Activated CD8-positive, alpha-beta memory T cell treated with anti-CD3 and anti-CD28 coated beads for 1 hour (primary cell): ENCODE measurements at regions not wholly inside any gene's neighbourhood (a gene's known extent, or its start where the extent isn't known, plus 50 kb on each side); places are given as distances from the start of the nearest gene placed in this dataset.

Experiments
- DNase-seq, 2 donors: peaks; one replicate each; pipeline ENCODE4 v3.0.0-alpha.2; 2020; ENCODE audit warnings: low read depth in 1 of 2; ENCODE audit errors: extremely low read depth in 1 of 2

DNA sequence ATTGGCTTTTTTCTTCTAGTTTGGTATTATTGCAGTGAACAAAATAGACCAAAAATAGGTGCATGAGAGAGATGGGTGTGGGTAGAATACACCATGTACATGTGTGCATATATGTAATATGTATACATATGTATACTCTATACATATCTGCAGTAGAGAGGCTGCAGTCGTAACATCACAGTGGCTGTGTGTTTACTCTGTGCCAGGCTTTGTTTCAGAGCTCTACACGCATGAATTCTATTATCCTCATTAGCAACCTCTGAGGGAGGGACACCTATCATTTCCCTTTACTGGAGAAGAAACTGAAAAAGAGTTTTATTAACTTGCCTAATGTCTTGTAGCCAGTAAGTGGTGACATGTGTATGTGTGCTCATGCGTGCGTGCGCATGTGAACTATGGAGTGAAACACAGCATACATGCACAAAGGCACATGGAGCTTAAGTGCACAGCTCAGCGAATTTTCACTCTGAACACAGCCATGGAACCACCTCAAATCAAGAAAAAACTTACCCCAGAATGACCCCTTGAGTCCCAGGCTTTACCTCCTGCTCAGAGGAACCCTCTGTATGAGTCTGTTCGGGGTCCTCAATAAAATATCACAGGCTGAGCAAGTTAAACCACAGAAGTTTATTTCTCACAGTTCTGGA, 452.5 kb downstream of the CDH26 start:
- DNase-seq, result no peak

DNA sequence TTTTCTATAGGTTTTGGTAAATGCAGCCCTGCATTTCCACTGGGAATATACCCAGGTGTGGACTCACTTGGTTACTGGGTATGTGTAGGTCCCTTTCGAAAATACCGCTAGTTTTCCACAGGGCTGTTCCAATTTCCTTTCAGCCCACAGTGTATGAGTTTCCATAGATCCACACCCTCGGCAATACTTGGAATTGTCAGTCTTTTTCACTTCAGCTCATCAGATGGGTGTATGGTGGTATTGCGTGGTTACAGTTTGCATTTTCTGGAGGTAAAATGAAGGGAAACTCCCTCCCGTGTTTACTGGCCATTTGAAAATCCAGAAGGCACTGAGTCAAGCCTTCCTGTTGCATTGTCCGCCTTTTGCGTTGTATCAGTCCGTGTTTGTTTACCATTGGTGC, 453.6 kb downstream of the CDH26 start:
- no peak for DNase-seq

DNA sequence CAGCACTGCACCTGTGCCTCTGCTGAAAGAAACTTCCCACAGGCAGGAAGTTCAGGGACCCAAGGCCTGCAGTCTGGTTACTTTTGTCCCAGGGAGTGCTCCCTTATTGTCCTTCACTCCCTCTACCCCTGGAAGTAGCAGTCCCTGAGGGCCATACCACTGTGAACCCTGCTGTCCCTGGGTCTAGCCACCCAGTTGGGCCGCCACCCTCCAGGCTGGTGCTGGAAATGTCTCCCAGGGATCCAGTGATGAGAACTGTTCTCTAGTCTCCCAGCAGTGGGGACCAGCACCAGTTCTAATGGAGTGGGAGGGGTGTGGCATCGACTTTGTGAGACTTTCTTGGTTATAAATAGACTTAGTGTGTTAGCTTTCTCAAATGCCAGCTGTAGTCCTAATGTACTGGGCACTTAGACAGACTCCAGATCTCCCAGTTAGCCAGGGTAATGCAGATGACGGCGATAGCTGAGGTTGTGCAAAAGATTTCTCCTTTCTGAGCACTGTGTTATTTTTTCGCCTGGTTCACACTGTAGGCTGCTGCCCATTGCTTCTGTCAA, 462.5 kb downstream of the CDH26 start:
- DNase-seq, result no peak

DNA sequence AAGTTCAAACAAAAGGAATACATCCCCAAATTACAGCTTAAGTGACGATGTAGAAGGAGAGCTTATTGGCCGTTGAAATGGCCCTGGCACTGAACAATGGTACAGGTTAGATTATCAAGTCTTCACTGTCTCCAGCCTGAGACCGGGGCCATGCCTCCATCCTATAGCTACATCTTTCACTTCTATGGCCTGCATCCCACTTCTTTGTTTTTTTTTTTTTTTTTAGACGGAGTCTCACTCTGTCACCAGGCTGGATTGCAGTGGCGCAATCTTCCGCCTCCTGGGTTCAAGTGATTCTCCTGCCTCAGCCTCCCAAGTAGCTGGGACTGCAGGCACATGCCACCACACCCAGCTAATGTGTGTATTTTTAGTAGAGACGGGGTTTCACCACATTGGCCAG, 464.6 kb downstream of the CDH26 start:
- no peak for DNase-seq

DNA sequence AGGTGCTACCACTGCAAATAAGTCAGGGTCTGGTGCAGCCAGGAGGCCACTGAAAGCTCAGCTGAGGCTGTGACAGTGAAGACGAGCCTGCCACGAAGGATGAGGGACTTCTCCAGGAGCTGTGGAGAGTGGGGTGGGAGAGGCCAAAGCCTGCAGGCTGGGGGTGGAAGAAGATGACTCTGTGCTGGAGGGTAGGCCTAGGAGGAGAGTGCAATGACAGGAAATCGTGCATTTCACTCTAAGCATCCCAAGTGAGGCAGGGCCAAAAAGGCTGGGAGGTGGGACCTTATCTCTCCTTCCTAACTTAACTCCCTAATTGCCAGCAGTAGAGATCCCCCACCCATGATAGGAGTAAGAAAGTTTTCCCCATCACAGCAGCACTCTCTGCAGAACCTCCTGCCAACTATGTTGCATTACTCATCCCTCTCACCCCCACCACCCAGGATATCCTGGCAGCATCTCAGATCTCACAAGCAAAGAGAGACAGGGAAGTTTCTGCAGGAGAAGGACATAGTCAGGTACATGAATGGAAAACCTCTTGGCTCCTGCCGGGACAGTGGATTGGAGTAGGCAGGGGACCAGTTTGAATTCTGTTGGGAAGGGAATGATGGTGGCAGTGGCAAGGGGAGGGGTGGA, 466.2 kb downstream of the CDH26 start:
- no peak for DNase-seq

DNA sequence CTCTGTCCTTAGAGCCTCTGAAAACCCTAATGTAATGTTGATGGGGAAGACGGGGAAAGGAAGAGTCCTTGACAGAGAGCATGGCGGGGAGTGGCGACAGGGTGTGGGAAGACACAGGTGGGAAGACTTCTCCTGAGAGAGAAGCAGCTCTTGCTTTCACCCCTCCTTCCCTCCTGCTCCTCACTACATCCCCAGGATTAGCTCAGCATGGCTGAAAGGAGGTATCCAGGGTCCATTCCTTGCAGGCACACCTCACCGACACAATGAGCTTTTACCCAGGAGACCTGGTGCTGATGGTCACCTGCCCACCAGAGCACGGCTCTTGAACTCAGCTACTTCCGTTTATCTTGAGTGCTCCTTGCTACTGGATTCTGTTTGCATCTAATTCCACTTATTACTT, 469.3 kb downstream of the CDH26 start:
- DNase-seq, result no peak

DNA sequence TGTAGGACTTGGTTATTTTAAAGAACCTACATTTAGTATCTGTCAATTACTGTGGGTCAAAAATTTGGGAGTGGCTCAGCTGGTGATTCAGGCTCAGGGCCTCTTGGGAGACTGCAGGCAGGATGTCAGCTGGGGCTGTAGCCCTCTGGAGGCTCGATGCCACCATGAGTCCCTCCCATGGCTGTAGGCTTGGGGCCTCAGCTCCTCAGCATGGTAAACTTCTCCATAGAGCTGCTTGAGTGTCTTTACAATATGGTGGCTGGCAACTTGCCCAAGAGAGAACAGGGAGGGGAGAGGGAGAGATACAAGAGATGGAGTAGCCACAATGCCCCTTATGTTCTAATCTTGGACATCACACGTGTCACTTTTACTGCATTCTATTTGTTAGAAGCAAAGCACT, 470.4 kb downstream of the CDH26 start:
- no peak for DNase-seq

DNA sequence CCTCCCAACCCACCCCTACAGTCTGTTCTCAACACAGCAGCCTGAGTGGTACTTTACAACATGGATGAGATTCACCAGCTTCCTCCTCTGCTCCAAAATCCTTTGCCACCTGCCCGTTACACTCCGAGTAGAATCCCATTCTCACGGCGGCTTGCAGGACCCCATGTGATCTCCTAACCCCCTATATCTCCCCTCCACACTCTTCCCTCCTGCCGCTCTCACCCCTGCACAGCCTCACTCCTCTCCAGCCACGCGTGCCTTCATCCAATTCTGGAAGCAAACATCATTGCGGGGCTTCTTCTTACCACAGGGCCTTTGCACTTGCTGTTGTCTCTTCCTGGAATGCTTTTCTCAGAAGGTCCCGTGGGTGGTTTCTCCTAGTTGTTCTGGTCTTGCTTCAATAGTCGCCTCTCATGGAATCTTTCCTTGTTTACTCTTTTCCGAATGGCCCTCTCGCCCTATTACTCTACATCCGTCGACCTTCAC, 472.3 kb downstream of the CDH26 start:
- no peak for DNase-seq

DNA sequence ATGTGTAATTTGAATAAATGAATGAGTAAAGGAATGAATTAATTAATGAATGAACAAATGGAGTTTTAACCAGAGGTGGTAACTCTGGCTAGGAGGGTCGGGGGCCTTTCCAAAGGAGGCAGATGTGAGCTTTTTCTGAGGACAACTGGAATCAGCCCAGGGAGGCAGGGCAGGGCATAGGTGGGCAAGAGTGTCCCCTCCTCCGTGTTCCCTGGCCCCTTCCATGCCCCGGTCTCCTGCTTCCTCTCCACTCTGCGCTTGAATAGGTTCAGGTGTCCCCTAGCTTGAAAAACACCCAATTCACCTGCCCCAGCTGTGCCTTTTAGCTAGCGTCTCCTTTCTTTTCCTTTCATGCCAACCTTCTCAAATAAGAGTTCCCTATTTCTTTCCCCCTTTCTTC, 473.1 kb downstream of the CDH26 start:
- no peak for DNase-seq

DNA sequence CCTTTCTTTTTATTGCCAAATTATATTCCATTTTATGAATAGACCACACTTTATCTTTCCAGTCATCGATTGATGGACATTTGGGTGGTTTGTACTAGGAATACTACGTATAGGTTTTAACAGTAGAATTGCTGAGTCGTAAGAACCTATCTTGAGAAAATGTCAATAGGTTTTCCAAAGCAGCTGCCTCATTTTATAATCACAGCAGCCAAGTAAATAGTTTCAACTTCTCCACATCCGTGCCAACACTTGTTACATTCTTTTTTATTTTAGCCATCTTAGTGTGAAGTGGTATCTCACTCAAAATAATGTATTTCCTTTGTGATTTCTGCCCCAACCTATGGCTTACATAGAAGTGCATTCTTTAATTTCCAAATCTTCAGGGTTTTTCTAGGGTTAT, 479.2 kb downstream of the CDH26 start:
- DNase-seq, result no peak

DNA sequence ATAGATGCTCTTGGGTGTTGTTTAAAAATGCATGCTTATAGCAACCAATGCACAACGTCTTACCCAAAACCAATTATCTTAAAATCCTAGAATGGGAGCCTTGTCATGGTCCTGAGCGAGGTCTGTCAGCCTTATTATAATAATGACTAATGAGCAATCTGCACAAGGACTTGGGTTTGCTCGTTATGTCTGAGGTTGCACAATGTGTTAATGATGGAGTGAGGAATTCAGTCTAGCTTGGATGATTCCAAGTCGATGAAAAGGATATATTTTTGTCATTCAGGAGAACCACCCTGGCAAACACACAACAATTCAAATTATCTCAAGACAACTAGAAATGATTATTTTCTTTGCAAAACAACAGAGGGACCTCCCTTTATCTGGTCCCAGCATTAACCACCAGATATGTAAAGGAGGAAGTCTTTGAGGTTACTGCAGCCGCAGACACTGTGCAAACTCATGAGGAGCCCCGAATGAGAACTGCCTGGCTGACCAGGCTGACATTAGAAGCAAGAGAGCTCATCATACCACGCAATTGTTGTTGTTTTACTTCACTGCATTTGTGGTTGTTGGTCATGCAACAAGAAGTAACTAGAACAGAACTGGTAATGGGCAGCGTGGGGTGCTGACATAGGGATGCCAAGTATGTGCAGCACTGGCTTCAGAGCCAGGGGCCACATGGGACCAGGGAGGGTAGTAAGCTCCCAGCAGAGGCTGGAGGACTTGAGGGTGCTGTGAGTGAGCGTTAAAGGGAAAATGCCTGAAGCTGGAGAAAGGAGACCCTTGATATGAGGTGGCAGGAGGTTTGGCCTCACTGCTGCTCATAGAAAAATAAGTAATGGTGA, 488.3 kb downstream of the CDH26 start:
- DNase-seq, result no peak

DNA sequence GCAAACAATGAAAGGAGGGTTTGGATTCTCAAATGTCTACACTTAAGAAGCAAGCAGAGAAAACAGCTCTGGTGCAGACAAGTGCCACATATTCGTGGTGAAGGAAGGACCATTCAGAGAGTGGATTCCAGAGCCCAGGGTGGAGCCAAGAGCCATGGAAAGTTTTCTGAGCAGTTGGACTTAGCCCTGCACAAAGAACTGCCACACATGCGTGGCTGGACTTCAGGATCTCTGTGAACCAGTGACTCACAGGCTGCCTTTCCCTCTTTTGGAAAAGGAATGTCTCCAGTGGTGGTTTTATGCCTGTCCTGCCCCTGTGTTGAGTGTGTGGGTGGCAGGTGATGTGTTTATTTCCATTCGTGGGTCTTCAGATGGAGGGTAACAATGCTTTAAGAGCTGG, 489.5 kb downstream of the CDH26 start:
- DNase-seq, result no peak

DNA sequence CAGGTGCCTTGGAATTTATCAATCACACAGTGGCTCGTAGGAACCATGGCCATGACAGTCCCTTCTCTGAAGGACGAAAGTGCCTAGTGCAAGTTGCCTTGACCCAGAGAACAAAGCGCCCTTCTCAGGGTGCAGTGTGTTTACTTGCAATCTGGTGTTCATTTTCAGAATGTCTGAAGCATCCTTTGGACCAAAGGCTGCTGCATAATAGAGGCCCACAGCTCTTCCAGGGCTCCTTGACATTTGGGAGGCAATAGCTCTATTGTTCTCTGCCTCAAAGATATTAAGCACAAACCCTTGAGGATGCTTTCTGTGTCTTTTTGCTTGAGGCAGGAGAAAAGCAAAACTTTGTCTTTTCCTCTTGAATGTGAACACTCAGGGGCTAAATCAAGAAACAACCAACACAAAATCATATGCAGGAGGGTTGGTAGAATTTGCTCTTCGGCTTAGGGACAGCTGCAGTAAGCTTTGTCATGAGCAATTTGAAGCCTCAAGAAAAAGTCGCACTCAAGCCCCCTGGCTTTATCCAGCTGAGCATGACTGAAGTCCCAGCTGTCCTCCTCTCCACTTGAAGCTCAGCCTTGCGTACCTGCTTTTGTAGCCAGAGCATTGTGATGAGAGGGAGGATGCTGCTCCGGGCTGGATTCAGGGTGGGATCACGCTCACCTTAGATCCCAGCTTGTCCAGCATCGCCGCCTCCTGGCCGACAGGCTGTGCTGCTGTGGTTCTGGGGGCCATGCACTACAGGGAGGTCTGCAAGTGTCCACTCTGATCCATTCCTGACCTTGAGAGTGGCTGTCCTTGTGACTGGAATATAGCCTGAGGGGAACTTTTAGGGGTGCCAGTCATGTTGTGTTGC, 495.4 kb downstream of the CDH26 start:
- DNase-seq, result no peak

DNA sequence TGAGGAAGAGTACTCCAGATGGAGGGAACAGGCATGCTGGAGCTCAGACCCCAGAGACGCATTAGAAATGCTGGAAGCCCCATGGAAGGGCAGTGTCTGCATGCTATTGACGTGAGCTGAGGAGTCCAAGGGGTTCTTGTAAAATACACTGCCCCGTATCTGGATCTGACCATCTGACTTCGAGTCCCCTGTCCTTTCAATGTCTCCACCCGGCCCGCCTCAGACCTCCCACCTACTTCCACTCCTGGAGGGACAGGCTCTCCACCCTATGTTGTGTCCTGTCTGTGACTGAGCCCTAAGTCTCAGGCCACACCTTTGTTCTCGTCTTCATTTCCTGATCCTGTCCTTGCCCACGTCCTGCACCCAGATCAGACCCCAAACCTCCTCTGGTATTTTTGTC, 496.3 kb downstream of the CDH26 start:
- DNase-seq, result no peak

DNA sequence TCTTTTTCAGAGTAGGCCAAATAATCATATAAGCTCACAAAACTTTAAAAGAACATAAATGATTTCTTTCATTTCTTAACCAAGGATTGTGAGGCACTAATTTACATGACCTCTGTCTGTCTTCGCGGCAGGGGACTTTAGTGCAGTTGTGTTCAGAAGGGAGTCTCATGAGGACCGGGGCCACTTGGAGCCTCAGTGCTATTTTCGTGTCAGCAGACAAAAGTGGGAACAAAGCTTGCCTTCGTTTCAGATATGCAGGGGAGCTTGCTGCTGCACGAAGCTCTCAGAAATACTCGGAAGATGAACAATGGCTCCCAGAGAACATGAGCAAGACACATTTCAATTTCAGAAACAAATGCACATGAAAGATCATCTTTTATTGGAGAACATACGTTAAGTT, 497.0 kb downstream of the CDH26 start:
- DNase-seq, result no peak

DNA sequence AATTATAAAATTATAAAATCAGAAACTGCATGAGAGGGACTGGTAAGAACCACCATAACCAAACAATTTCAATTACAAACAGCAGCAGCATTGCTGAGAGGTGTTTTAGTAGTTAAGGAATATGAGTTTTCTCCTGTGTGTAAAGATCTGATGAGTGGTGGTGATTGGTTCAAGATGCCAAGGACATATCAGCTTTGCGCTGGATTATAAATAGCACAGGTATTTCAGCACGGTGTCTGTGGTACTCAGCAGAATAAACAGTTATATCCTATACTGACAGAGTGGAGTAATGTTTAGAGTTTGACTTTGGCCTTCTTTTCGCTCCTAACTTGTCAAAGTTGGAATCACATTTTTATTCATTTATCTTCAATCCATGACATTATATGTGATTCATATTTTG, 501.0 kb downstream of the CDH26 start:
- DNase-seq, result no peak

DNA sequence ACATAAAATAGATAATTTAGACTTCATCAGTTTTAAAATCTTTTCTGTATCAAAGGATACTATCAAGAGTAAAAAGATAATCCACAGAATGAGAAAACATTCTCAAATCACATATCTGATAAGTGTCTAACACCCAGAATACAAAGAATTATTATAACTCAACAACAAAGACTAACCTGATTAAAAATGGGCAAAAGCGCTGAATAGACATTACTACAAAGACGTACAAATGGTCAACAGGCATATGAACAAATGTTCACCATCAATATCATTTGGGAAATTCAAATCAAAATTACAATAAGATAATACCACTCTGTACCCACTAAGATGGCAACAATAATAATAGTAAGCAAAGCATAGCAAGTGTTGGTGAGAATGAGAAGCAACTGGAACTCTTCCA, 503.8 kb downstream of the CDH26 start:
- DNase-seq, result no peak

DNA sequence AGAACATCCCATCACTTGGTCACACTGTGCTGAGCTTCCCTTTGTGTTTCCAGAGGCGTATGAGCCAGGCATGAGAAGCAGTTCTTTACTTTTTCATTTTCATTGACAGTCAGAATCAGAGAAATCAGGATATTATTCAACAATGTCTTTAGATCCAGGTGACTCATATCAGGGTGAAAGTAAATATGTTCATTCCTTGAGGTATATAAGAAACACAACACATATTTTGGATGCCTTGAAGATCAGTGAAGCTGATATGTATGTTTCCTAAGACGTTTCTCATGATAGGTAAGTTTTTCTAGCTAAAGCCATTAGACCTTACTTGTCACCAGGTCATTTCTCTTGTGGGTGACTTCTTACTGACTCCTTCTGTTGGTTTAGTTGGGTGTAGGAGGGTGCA, 505.6 kb downstream of the CDH26 start:
- no peak for DNase-seq

DNA sequence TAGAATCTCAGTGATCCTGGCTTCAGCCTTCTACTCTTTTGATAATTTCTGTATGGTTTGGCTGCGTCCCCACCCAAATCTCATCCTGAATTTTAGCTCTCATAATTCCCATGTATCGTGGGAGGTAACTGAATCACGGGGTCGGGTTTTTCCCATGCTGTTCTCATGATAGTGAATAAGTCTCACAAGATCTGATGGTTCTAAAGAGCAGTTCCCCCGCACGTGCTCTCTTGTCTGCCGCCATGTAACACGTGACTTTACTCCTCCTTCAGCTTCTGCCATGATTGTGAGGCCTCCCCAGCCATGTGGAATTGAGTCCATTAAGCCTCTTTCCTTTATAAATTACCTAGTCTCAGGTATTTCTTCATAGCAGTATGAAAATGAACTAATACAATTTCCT, 507.2 kb downstream of the CDH26 start:
- DNase-seq, result no peak

DNA sequence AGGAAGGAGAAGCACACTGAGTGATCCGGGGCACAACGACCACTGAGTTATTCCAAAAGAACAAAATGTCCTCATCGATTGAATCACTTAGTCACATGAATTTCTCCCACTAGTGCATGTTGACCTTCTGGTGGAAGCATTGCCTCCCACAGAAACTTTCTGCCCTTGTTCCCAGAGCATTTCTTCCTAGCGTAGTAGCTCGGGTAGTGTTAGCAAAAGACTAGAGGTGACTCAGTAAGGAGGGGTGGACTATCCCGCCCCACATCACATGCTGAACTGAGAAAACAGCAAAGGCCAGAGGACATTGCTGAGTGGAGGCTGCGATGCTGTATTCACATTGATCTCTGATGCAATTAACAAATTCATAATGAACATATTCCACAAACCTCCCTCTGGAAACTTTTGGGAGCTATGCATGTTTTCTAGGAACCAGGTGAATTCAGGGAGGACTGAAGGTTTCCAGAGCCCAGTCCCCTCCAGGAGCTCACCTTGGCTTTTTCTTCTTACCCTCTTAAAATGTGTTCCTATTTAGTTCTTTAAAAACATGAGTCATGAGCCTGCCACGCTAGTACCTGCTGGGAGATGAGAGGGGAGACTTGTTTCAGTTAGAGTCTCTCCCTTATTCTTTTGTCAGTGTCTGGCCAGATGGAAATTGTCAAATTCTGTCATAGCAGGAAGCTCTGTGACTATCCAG, 507.9 kb downstream of the CDH26 start:
- no peak for DNase-seq
